ENCODE measurements at regions not wholly inside any gene's neighbourhood (a gene's known extent, or its start where the extent isn't known, plus 50 kb on each side); places are given as distances from the start of the nearest gene placed in this dataset.

DNA sequence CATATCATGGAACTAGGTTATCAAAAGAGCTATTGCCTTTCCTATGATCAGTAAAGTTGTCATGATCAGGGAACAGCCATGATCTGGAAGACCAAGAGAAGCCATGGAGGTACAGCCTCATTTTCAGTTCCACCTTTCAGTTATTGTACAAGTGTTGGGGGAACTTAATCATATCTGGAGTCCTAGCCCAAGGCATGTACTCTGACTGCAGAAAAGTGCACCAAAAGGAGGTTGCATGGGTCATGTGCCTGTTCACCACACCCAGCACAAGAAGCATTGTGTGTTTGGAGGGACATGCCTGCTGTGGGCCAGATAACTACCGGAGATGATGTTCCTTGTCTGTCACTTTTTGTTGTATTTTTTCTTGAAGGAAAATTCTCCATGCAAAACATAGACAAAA lies 185.8 kb upstream of the MAN1A1 start:
- TF ChIP-seq GATA2 (CRISPR knock-in tag; IDR thresholded peaks at IDR 0.05) (no peak), POLR2AphosphoS5 (IDR thresholded peaks at IDR 0.05; ENCODE audit: low read depth, low read length) (no peak)
